Ovary (tissue), 7 donors: ENCODE measurements at regions not wholly inside any gene's neighbourhood (a gene's known extent, or its start where the extent isn't known, plus 50 kb on each side); places are given as distances from the start of the nearest gene placed in this dataset.

Experiments used
- DNase-seq, 5 donors: peaks; one replicate each; pipeline ENCODE4 v3.0.0-alpha.2; 2019 to 2020
- H3K27ac ChIP-seq, 2 donors: fragments of 200-600 bp; one replicate each; pipeline versions ENCODE4 v1.5.1 to v1.8.0; 2019 to 2022
- H3K27me3 ChIP-seq: fragments of 200-600 bp; one replicate; pipeline ENCODE4 v1.8.0; 2022
- H3K36me3 ChIP-seq: fragments of 200-600 bp; sonication (generic); one replicate; pipeline ENCODE4 v1.5.1; 2019
- H3K4me1 ChIP-seq: one replicate; pipeline ENCODE4 v1.8.1; 2013; ENCODE audit warnings: mild to moderate bottlenecking, moderate library complexity; ENCODE audit not compliant: insufficient read depth
- H3K4me3 ChIP-seq: fragments of 200-600 bp; sonication (generic); one replicate; pipeline ENCODE4 v1.5.1; 2017
- H3K9me3 ChIP-seq, 2 donors: fragments of 200-600 bp in 1 of 2; sonication (generic) in 1 of 2; one replicate each; pipeline versions ENCODE4 v1.5.1 to v1.8.1; 2013 to 2019; ENCODE audit warnings: mild to moderate bottlenecking in 1 of 2, moderate library complexity in 1 of 2
- EP300 ChIP-seq: sonication (generic); formaldehyde crosslinking; IDR thresholded peaks from one replicate; pipeline ENCODE4 v1.6.1; 2017; ENCODE audit warnings: antibody characterized with exemption
- POLR2A ChIP-seq: fragments of 450-650 bp; IDR thresholded peaks from one replicate; pipeline ENCODE4 v1.6.1; 2017; ENCODE audit warnings: antibody characterized with exemption, mild to moderate bottlenecking, moderate library complexity
- WGBS, 3 donors: extraction: QIAGEN DNeasy Blood & Tissue Kit in 1 of 3; methylation state at CpG; one replicate each; pipeline versions ENCODE4 v1.1.5 to v1.1.7; 2013 to 2017; 5-methylcytosine and 5-hydroxymethylcytosine counted together
- intact Hi-C, 4 donors: fragments of 100-400 bp; cut with DNase I; formaldehyde crosslinking; loops; one replicate each; pipeline versions ENCODE4 v1.11.0 to v1.15.1; 2022 to 2023
- TF ChIP-seq, protein P1 (sequence below), 3 donors: fragments of 450-650 bp in 2 of 3; fragments of 200-600 bp in 1 of 3; IDR thresholded peaks; one replicate each; pipeline versions ENCODE4 v1.5.1 to v1.8.0; 2016 to 2022; ENCODE audit warnings: antibody characterized with exemption in 3 of 3, mild to moderate bottlenecking in 1 of 3
- donor health status: DM: no; HTN: no; CAD: no; lungs with moderate emphysema.
- donor health status: DM: no; HTN: no; CAD: no.
- donor health status: Bipolar disorder and iron deficiency.
- donor health status: DM: no; HTN: no; CAD: no.
- donor health status: DM: yes; HTN: yes; CAD: no.

DNA sequence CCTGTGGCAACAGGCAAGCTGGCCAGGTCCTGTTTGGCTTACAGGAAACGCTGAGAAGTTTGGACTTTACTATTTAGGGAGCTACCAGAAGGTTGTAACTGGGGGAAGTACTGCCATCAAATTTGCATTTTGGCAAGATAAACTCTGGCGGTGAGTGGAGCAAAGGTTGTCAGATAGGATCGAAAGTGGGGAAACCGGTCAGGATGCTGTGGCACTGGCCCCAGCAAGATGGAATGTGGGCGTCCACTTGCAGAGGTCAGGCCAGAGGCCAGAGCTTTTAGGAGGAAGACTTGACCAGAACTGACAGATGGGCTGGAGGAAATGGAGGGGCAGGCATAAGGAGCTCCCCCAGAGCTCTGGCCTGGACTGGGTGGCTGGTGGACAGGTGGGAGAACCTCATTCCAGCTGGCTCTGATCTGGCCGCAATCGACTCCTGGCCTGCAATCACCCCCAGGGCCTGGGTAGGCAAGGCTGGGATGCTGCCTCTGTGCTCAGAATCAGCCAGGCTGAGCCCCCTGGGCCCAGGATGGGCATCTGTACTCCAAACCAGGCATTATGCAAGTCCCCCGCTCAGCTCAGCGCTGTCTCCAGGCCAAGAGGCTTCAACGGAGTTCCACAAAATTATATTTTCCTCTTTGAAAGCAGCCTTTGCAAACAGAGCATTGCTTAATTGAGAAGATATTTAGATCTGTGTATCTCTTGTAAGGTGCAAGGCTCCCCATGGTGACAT lies 178.3 kb upstream of the NECTIN1 start:
- DNase-seq = no peak
- Histone ChIP-seq H3K4me3 (no peak overlapping the region), H3K27ac (no peak overlapping the region), H3K9me3 (no peaks in the 10 kb centered on the region), H3K4me1 (no peaks in the 10 kb centered on the region), H3K27me3 (no peaks in the 10 kb centered on the region), H3K36me3 (no peaks in the 10 kb centered on the region)
- TF ChIP-seq EP300 = no peak
- no peak for TF ChIP-seq POLR2A
- TF ChIP-seq, protein P1, sequence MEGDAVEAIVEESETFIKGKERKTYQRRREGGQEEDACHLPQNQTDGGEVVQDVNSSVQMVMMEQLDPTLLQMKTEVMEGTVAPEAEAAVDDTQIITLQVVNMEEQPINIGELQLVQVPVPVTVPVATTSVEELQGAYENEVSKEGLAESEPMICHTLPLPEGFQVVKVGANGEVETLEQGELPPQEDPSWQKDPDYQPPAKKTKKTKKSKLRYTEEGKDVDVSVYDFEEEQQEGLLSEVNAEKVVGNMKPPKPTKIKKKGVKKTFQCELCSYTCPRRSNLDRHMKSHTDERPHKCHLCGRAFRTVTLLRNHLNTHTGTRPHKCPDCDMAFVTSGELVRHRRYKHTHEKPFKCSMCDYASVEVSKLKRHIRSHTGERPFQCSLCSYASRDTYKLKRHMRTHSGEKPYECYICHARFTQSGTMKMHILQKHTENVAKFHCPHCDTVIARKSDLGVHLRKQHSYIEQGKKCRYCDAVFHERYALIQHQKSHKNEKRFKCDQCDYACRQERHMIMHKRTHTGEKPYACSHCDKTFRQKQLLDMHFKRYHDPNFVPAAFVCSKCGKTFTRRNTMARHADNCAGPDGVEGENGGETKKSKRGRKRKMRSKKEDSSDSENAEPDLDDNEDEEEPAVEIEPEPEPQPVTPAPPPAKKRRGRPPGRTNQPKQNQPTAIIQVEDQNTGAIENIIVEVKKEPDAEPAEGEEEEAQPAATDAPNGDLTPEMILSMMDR (IDR thresholded peaks at IDR 0.05) = no peak
- WGBS, 3 donors = 73 to 78% (median 78%) methylated on average over 10 of the region's 10 CpGs
- intact Hi-C loops = no loop called here

DNA sequence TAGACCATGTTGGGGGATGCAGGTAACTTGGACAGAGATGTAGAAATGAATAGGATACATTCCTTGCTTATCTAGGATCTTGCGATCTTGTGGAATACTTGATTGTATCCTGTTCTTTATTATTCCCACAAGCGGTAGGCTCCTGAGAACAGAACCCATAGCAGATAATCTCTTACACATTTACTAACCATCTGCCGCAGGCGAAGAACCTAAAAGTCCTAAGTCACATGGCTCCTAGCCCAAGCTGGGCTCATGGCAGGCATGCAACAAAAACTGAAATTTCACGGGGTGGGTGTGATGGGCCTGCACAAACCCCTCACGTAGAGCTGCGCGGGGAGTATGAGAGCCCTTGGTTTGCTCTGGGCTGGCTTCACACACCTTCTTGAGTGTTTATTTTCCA lies 177.4 kb upstream of the NECTIN1 start:
- Histone ChIP-seq H3K36me3 (no peaks in the 10 kb centered on the region), H3K27me3 (no peaks in the 10 kb centered on the region), H3K27ac (no peak overlapping the region), H3K9me3 (no peaks in the 10 kb centered on the region), H3K4me1 (no peaks in the 10 kb centered on the region), H3K4me3 (no peak overlapping the region)
- intact Hi-C loops = no loop called here
- TF ChIP-seq EP300 (no peak), POLR2A (no peak)
- TF ChIP-seq, protein P1 (IDR thresholded peaks at IDR 0.05) = no peak
- WGBS, 3 donors = 82 to 90% (median 89%) methylated on average over 8 of the region's 8 CpGs
- no peak for DNase-seq

DNA sequence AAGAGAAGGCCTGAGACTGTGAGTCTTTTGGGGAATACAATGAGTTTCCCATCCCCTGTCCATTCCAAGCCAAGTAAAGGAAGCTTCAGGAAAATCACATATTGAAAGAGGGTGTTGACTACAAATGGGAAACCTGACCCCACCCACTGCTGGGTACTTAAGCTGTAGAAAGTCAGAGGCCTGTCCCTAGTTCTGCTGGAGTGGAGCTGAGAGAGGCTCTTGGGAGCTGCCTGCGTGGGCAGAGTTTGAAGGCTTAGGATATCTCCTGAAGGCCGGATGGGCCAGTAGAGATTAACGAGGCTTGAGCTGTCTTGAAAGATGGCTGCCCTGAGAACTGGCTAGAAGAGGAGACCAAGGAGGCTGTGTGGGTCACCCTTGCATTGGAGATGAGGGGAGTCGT lies 176.2 kb upstream of the NECTIN1 start:
- TF ChIP-seq POLR2A (no peak), EP300 (no peak)
- Histone ChIP-seq H3K4me3 (no peak overlapping the region), H3K9me3 (no peaks in the 10 kb centered on the region), H3K36me3 (no peaks in the 10 kb centered on the region), H3K27me3 (no peaks in the 10 kb centered on the region), H3K27ac (no peak overlapping the region), H3K4me1 (no peaks in the 10 kb centered on the region)
- 70 to 78% (median 75%) methylated on average over 4 of the region's 4 CpGs for WGBS, 3 donors
- intact Hi-C loops = no loop called here
- DNase-seq = no peak

DNA sequence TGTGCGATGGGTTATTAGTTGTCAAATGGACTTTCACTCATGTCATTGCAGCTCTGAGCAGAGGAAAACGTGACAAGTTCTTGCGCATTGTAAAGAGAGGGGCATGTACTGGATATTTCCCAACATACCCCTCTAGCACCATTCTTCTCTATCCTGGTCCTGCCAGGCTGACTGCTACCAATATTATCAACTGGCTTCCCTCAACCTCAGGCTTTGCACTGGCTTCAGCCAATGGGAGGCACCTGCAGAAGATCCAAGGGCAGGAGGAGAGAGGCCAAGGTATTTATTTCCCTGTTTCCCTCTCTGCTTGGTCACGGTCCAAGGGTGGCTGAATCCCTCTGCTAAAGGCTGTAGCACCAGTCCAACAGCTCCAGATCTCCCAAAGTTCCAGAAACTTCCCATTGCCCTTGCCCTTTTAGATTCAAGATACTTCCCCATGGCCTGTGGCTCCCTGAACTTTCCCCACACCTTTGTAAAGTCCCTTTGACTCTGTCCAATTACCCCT lies 175.6 kb upstream of the NECTIN1 start:
- Histone ChIP-seq H3K9me3 (no peaks in the 10 kb centered on the region), H3K4me1 (no peaks in the 10 kb centered on the region), H3K27me3 (no peaks in the 10 kb centered on the region), H3K4me3 (no peak overlapping the region), H3K36me3 (no peaks in the 10 kb centered on the region), H3K27ac (no peak overlapping the region)
- intact Hi-C loops = no loop called here
- TF ChIP-seq POLR2A (no peak), EP300 (no peak)
- TF ChIP-seq, protein P1 (IDR thresholded peaks at IDR 0.05) = no peak
- no peak for DNase-seq
- 85 to 94% (median 90%) methylated on average over 4 of the region's 4 CpGs for WGBS, 3 donors

DNA sequence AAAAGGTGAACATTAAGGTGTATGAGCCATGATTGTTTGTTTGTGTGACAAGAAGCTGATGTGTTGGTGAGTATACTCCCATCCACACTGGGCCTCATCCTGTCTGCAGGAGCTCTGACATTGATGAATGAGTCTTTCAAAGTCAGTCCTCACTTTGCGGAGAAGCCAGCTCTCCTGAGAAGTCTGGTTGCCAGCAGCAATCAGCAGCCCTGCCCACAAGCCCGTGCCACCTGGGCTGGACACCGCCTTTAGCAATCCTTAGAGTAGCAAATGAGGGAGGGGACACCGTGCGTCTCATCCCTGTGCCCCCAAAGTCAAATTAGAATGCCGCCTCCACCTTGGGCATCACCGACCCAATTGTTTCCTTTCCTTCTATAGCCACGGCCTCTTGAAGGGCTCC lies 174.8 kb upstream of the NECTIN1 start:
- no peak overlapping the region for H3K27ac ChIP-seq
- H3K4me1 ChIP-seq = no peaks in the 10 kb centered on the region
- H3K9me3 ChIP-seq = no peaks in the 10 kb centered on the region
- intact Hi-C loops = no loop called here
- H3K4me3 ChIP-seq = no peak overlapping the region
- no peak for TF ChIP-seq EP300
- no peak for TF ChIP-seq POLR2A
- TF ChIP-seq, protein P1 (IDR thresholded peaks at IDR 0.05) = no peak
- H3K27me3 ChIP-seq = no peaks in the 10 kb centered on the region
- no peaks in the 10 kb centered on the region for H3K36me3 ChIP-seq
- 91 to 93% (median 92%) methylated on average over 8 of the region's 8 CpGs for WGBS, 3 donors
- no peak for DNase-seq
